Adrenal gland (tissue), 5 donors: ENCODE measurements at regions not wholly inside any gene's neighbourhood (a gene's known extent, or its start where the extent isn't known, plus 50 kb on each side); places are given as distances from the start of the nearest gene placed in this dataset.

ENCODE experiments used
- POLR2A ChIP-seq, 2 donors: fragments of 450-650 bp; IDR thresholded peaks; one replicate each; pipeline ENCODE4 v1.6.1; 2017; ENCODE audit warnings: antibody characterized with exemption in 2 of 2, mild to moderate bottlenecking in 2 of 2, moderate library complexity in 1 of 2
- TF ChIP-seq, protein P1 (sequence below), 6 experiments: fragments of 450-650 bp in 4 of 6; fragments of 200-600 bp in 2 of 6; sonication (generic) in 1 of 6; IDR thresholded peaks; 1 replicate in 5 of 6; 2 replicates in 1 of 6; pipeline versions ENCODE4 v1.5.1 to v1.8.0; 2016 to 2021; ENCODE audit warnings: antibody characterized with exemption in 6 of 6, mild to moderate bottlenecking in 2 of 6, moderate library complexity in 1 of 6
- donor health status: DM: no; HTN: no; CAD: no.

DNA sequence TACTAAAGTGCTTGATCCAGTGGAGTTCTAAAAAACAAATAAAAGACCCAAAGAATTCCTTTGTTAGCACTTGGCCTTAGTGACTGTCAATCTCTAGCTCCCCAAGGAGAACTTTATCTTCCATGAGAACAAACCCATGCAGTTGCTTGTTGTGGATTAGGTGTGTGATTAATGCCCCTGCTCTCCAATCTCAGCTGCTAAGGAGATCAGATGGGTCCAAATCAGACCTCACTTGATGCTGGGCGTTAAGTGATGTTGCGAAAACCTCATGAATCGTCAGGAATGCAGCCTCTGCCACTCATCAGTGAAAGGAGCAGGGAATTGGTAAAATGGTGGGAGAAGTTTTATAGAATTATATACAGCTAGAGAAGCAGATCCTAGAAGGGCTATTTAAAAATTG lies 133.7 kb downstream of the DMAC1 start:
- TF ChIP-seq, protein P1, sequence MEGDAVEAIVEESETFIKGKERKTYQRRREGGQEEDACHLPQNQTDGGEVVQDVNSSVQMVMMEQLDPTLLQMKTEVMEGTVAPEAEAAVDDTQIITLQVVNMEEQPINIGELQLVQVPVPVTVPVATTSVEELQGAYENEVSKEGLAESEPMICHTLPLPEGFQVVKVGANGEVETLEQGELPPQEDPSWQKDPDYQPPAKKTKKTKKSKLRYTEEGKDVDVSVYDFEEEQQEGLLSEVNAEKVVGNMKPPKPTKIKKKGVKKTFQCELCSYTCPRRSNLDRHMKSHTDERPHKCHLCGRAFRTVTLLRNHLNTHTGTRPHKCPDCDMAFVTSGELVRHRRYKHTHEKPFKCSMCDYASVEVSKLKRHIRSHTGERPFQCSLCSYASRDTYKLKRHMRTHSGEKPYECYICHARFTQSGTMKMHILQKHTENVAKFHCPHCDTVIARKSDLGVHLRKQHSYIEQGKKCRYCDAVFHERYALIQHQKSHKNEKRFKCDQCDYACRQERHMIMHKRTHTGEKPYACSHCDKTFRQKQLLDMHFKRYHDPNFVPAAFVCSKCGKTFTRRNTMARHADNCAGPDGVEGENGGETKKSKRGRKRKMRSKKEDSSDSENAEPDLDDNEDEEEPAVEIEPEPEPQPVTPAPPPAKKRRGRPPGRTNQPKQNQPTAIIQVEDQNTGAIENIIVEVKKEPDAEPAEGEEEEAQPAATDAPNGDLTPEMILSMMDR (IDR thresholded peaks at IDR 0.05): no peak
- no peak for TF ChIP-seq POLR2A (IDR thresholded peaks at IDR 0.05)
